Hepatocyte (in vitro differentiated cells): ENCODE measurements at regions not wholly inside any gene's neighbourhood (a gene's known extent, or its start where the extent isn't known, plus 50 kb on each side); places are given as distances from the start of the nearest gene placed in this dataset.

Experiments
- EZH2 ChIP-seq: fragments of 200-600 bp; sonication (generic); IDR thresholded peaks from 2 replicates; pipeline ENCODE4 v1.6.1; 2016; ENCODE audit warnings: antibody characterized with exemption, mild to moderate bottlenecking, borderline replicate concordance
- TF ChIP-seq, protein P1 (sequence below): fragments of 200-600 bp; sonication (generic); IDR thresholded peaks from 2 replicates; pipeline ENCODE4 v1.5.1; 2016; ENCODE audit warnings: antibody characterized with exemption, mild to moderate bottlenecking; ENCODE audit not compliant: poor library complexity

DNA sequence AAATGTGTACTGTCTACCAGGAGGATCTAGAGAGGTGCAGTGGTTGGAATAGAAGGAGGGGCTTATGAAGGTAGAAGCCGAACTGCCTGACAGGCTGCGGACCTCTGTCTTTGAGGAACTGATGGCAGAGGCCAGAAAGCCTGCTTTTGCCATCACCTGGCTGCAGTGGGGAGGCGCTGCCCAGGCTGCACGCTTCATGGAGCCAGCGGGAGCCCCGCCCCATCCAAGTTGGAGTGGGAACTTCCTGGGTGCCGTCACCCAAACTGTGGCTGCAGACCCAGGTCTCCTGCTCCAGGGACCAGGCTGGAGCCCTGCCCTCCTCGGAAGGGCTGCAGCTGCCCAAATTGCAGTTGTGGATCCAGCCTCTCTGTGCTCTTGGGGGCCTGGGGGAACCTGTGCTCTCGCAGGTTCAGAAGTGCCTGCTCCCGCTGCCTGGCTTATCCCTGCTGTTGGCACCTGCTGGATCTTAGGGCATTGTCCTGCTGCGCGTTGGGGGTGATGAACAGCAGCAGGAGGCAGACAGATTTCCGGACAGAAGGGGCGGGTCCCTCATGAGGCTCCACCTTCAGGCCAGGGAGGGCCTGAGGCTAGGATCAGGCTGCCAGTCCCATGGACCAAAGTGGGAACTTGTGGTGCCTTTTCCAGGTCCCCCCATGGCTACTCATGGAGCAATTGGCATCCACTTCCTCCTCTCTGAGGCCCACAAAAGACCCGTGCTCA is 118.0 kb upstream of the PLPPR4 start:
- TF ChIP-seq, protein P1, sequence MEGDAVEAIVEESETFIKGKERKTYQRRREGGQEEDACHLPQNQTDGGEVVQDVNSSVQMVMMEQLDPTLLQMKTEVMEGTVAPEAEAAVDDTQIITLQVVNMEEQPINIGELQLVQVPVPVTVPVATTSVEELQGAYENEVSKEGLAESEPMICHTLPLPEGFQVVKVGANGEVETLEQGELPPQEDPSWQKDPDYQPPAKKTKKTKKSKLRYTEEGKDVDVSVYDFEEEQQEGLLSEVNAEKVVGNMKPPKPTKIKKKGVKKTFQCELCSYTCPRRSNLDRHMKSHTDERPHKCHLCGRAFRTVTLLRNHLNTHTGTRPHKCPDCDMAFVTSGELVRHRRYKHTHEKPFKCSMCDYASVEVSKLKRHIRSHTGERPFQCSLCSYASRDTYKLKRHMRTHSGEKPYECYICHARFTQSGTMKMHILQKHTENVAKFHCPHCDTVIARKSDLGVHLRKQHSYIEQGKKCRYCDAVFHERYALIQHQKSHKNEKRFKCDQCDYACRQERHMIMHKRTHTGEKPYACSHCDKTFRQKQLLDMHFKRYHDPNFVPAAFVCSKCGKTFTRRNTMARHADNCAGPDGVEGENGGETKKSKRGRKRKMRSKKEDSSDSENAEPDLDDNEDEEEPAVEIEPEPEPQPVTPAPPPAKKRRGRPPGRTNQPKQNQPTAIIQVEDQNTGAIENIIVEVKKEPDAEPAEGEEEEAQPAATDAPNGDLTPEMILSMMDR, result no peak
- TF ChIP-seq EZH2, result no peak
